ENCODE measurements at regions not wholly inside any gene's neighbourhood (a gene's known extent, or its start where the extent isn't known, plus 50 kb on each side); places are given as distances from the start of the nearest gene placed in this dataset.

DNA sequence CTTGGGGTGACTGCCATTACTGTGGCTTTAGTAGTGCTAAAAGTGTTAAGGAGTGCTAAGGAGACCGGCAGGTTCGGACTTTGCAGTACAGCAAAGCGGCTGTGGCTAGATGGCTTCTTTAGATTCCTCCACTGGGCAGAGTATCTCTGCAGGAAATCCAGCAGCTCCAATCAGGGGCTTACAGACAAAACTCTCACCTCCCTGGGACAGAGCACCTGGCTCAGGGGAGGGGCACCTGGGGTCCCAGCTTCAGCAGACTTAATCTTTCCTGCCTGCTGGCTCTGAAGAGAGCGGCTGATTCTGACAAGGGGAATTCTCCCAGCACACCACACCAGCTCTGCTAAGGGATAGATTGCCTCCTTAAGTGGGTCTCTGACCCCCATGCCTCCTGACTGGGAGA is 668.8 kb upstream of the TENM4 start:
- no peaks in the 10 kb centered on the region for H3K36me3 ChIP-seq
- no peak for ATAC-seq
- DNase-seq, result no peak
- H3K27ac ChIP-seq, result no peak overlapping the region
- in situ Hi-C loops (cut with MboI; ENCODE audit: low sequenced_read_pairs in 4 of 4) (no loop called here), intact Hi-C loops (cut with DNase I; ENCODE audit: low total_unique reads) (no loop called here)
- TF ChIP-seq CTCF (IDR thresholded peaks at IDR 0.05 in 4 of 5, conservative IDR thresholded peaks at IDR 0.05 in 1 of 5) (no peak), POLR2A (IDR thresholded peaks at IDR 0.05) (no peak)
- no peak overlapping the region for H3K4me3 ChIP-seq
- no peaks in the 10 kb centered on the region for H3K27me3 ChIP-seq
- no peaks in the 10 kb centered on the region for H3K9me3 ChIP-seq
- no peaks in the 10 kb centered on the region for H3K4me1 ChIP-seq

DNA sequence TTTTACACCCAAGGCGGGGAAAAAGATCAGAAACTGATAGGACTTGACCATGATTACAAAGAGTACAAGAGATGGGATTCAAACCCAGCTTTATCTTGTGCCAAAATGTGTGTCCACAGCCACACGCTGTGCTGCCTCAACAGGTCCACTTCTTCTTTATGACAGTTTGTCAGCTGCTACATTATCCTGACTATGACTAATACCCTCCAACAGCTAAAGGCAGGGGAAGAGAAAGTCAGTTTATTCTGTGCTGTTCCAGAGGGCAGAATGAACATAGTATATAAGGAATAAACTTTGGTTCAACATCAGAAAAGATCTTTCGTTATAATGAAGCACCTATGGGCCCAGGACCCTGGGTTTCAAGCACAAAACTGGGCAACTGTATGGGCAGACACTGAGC is 668.2 kb upstream of the TENM4 start:
- Histone ChIP-seq H3K36me3 (no peaks in the 10 kb centered on the region), H3K27ac (no peak overlapping the region), H3K27me3 (no peaks in the 10 kb centered on the region), H3K4me3 (no peak overlapping the region), H3K9me3 (no peaks in the 10 kb centered on the region), H3K4me1 (no peaks in the 10 kb centered on the region)
- DNase-seq, result no peak
- no peak for ATAC-seq
- no peak for TF ChIP-seq POLR2A (IDR thresholded peaks at IDR 0.05)
- no peak for TF ChIP-seq CTCF (IDR thresholded peaks at IDR 0.05 in 4 of 5, conservative IDR thresholded peaks at IDR 0.05 in 1 of 5)
- in situ Hi-C loops (cut with MboI; ENCODE audit: low sequenced_read_pairs in 4 of 4), result no loop called here
- intact Hi-C loops (cut with DNase I; ENCODE audit: low total_unique reads), result no loop called here

DNA sequence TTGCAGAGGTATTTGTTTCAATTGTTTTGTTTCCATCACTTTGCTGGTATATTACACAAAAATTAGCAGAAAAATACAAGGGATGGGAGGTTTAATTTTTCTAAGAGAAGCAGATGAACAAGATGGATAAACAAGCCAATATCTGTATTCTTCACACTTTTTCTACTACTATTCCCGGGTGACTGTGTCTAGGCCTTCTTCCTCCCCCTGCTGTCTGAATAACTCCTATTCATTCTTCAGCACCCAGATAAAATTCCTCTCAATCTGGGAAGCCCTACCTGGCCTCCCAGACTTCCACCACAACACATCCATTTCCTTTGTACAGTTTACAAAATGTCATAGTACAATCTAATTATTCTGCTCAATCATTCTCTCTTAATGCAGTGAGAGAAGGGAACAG is 666.6 kb upstream of the TENM4 start:
- Histone ChIP-seq H3K27me3 (no peaks in the 10 kb centered on the region), H3K36me3 (no peaks in the 10 kb centered on the region), H3K4me3 (no peak overlapping the region), H3K4me1 (no peaks in the 10 kb centered on the region), H3K27ac (no peak overlapping the region), H3K9me3 (no peaks in the 10 kb centered on the region)
- in situ Hi-C loops (cut with MboI; ENCODE audit: low sequenced_read_pairs in 4 of 4) (no loop called here), intact Hi-C loops (cut with DNase I; ENCODE audit: low total_unique reads) (no loop called here)
- TF ChIP-seq CTCF (IDR thresholded peaks at IDR 0.05 in 4 of 5, conservative IDR thresholded peaks at IDR 0.05 in 1 of 5) (no peak), POLR2A (IDR thresholded peaks at IDR 0.05) (no peak)
- ATAC-seq, result no peak
- no peak for DNase-seq

DNA sequence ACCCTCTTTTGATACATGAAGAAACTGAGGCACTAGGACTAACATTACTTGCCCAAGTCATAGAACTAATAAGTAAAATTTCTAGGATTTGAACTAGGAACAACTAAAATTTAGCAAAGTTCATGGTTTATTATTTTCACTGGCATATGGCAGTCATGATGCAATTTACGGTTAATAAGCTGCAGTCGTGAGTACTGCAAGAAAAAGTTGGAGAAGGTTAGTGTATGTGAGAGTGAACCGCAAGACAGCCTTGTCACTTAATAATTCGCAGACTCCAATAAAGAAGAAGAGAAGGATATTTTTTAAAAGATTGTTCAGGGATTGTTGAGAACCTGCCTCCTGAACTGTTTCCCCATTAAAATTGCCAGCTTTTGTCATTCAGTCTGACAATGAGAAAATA is 663.4 kb upstream of the TENM4 start:
- Histone ChIP-seq H3K4me1 (no peaks in the 10 kb centered on the region), H3K4me3 (no peak overlapping the region), H3K9me3 (no peaks in the 10 kb centered on the region), H3K27ac (no peak overlapping the region), H3K36me3 (no peaks in the 10 kb centered on the region), H3K27me3 (no peaks in the 10 kb centered on the region)
- ATAC-seq (no peak), DNase-seq (no peak)
- TF ChIP-seq POLR2A (IDR thresholded peaks at IDR 0.05), result no peak
- no peak for TF ChIP-seq CTCF (IDR thresholded peaks at IDR 0.05 in 4 of 5, conservative IDR thresholded peaks at IDR 0.05 in 1 of 5)
- in situ Hi-C loops (cut with MboI; ENCODE audit: low sequenced_read_pairs in 4 of 4), result no loop called here
- intact Hi-C loops (cut with DNase I; ENCODE audit: low total_unique reads), result no loop called here

- H3K4me3 ChIP-seq, result no peak overlapping the region
Measured at GRCh38 chr11:80103142-80103859, 662.5 kb upstream of the TENM4 start.

More at GRCh38 chr11:80103142-80103859, 662.5 kb upstream of the TENM4 start:
- DNase-seq (no peak), ATAC-seq (no peak)
- intact Hi-C loops (cut with DNase I; ENCODE audit: low total_unique reads), result no loop called here
- Histone ChIP-seq H3K4me1 (no peaks in the 10 kb centered on the region), H3K27me3 (no peaks in the 10 kb centered on the region), H3K36me3 (no peaks in the 10 kb centered on the region), H3K27ac (no peak overlapping the region), H3K9me3 (no peaks in the 10 kb centered on the region)
- TF ChIP-seq CTCF (IDR thresholded peaks at IDR 0.05 in 4 of 5, conservative IDR thresholded peaks at IDR 0.05 in 1 of 5) (no peak), POLR2A (IDR thresholded peaks at IDR 0.05) (no peak)
- in situ Hi-C loops (cut with MboI; ENCODE audit: low sequenced_read_pairs in 4 of 4), result no loop called here

Data from gastrocnemius medialis (tissue), 4 donors.